HepG2 (cell line): ENCODE measurements at regions not wholly inside any gene's neighbourhood (a gene's known extent, or its start where the extent isn't known, plus 50 kb on each side); places are given as distances from the start of the nearest gene placed in this dataset.
A peak's percentile ranks its signal among the peaks of the same experiment; 100 is the strongest.

ENCODE experiments used
- CHD4 ChIP-seq: fragments of 200-600 bp; sonication (generic); IDR thresholded peaks from 2 replicates; pipeline ENCODE4 v1.7.0; 2017; ENCODE audit warnings: mild to moderate bottlenecking, low read length, borderline replicate concordance
- HNF4G ChIP-seq, 2 experiments: sonication (generic) in 1 of 2; formaldehyde crosslinking in 1 of 2; IDR thresholded peaks; 2 replicates each; pipeline versions ENCODE4 v1.4.0 to v1.6.1; 2011 to 2020; ENCODE audit warnings: borderline replicate concordance in 2 of 2, low read depth in 2 of 2, mild to moderate bottlenecking in 2 of 2, low read length in 1 of 2, missing genetic modification reagents in 1 of 2, moderate library complexity in 1 of 2
- KLF6 ChIP-seq: IDR thresholded peaks from 2 replicates; pipeline ENCODE4 v1.8.0; 2016; ENCODE audit warnings: missing biosample characterization, missing genetic modification reagents
- NFE2 ChIP-seq: sonication (generic); formaldehyde crosslinking; IDR thresholded peaks from 2 replicates; pipeline ENCODE4 v1.4.0; 2020; ENCODE audit warnings: missing genetic modification reagents
- RBFOX2 ChIP-seq: fragments of 200-400 bp; formaldehyde crosslinking; IDR thresholded peaks from 2 replicates; pipeline ENCODE4 v1.6.1; 2017; ENCODE audit warnings: low read depth, mild to moderate bottlenecking, low read length
- SALL2 ChIP-seq: sonication (generic); formaldehyde crosslinking; IDR thresholded peaks from 2 replicates; pipeline ENCODE4 v1.8.1; 2023; ENCODE audit warnings: mild to moderate bottlenecking, missing genetic modification reagents, inconsistent platforms
- SAP130 ChIP-seq: IDR thresholded peaks from 2 replicates; pipeline ENCODE4 v1.6.1; 2016; ENCODE audit warnings: low read depth
- WIZ ChIP-seq: sonication (generic); formaldehyde crosslinking; IDR thresholded peaks from 2 replicates; pipeline ENCODE4 v1.5.1; 2020; ENCODE audit warnings: mild to moderate bottlenecking, missing genetic modification reagents
- ZBTB33 ChIP-seq: sonication (generic); formaldehyde crosslinking; IDR thresholded peaks from 2 replicates; pipeline ENCODE4 v1.4.0; 2020; ENCODE audit warnings: missing genetic modification reagents
- ZFP90 ChIP-seq: sonication (generic); formaldehyde crosslinking; IDR thresholded peaks from 2 replicates; pipeline ENCODE4 v1.8.0; 2022; ENCODE audit warnings: missing genetic modification reagents, mild to moderate bottlenecking, inconsistent platforms, borderline replicate concordance
- ZFYVE20 ChIP-seq: sonication (generic); formaldehyde crosslinking; IDR thresholded peaks from 2 replicates; pipeline ENCODE4 v1.8.0; 2023; ENCODE audit warnings: low read depth, mild to moderate bottlenecking, moderate library complexity, missing genetic modification reagents, borderline replicate concordance
- ZNF251 ChIP-seq: sonication (generic); formaldehyde crosslinking; IDR thresholded peaks from 2 replicates; pipeline ENCODE4 v1.9.0; 2021; ENCODE audit warnings: mild to moderate bottlenecking, missing genetic modification reagents
- ZNF256 ChIP-seq: sonication (generic); formaldehyde crosslinking; conservative IDR thresholded peaks from 2 replicates; pipeline ENCODE4 v1.4.0; 2020; ENCODE audit warnings: missing genetic modification reagents
- ZNF335 ChIP-seq: sonication (generic); formaldehyde crosslinking; IDR thresholded peaks from 2 replicates; pipeline ENCODE4 v1.4.0; 2020; ENCODE audit warnings: missing genetic modification reagents
- ZNF367 ChIP-seq: sonication (generic); formaldehyde crosslinking; IDR thresholded peaks from 2 replicates; pipeline ENCODE4 v1.4.0; 2020; ENCODE audit warnings: missing genetic modification reagents, borderline replicate concordance
- ZNF547 ChIP-seq: sonication (generic); formaldehyde crosslinking; IDR thresholded peaks from 2 replicates; pipeline ENCODE4 v1.5.1; 2020; ENCODE audit warnings: mild to moderate bottlenecking, missing genetic modification reagents
- TF ChIP-seq, protein P1 (sequence below): sonication (generic); formaldehyde crosslinking; IDR thresholded peaks from 2 replicates; pipeline ENCODE4 v1.8.1; 2023; ENCODE audit warnings: mild to moderate bottlenecking, moderate library complexity, missing genetic modification reagents
- TF ChIP-seq, protein P2 (sequence below): sonication (generic); formaldehyde crosslinking; conservative IDR thresholded peaks from 2 replicates; pipeline ENCODE4 v1.4.0; 2020; ENCODE audit warnings: missing genetic modification reagents
- TF ChIP-seq, protein P3 (sequence below): sonication (generic); formaldehyde crosslinking; IDR thresholded peaks from 2 replicates; pipeline ENCODE4 v1.9.0; 2021; ENCODE audit warnings: mild to moderate bottlenecking, missing genetic modification reagents

DNA sequence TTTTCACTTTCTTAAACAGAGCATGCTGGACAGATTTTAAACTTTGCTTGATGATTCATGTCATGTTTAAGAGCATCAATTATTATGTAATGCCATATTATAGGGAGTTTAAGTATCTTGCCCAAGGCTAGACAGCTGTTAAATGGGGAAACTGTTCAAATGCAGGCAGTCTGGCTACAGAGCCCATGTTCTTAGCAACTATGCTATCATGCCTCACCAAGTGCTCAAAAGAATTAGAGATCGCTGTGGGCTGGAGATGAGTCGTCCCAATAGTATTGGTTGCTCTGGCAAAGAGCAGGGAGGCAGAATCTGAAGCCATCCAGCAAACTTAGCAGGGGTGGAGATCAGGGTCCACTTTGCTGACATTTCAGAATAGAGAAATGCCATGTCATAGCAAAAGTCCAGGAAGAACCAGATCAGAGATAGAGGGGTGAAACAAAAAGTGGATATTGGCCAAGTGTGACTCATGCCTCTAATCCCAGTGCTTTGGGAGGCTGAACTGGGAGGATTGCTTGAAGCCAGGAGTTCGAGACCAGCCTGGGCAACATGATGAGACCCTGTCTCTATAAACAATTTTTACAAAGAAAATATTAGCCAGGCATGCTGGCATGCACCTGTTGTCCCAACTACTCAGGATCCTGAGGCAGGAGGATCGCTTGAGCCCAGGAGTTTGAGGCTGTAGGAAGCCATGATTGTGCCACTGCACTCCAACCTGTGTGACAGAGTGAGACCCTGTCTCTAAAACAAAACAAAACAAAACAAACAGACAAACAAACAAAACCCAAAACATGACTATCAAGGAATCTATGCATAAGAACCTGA, 57.8 kb downstream of the BAMBI start (continued):
- no peak for TF ChIP-seq ZNF547
- TF ChIP-seq CHD4, result peak; percentile 97
- TF ChIP-seq WIZ (CRISPR knock-in tag), result no peak
- no peak for TF ChIP-seq ZNF367
- TF ChIP-seq ZNF256 (CRISPR knock-in tag), result no peak
- TF ChIP-seq, protein P1, sequence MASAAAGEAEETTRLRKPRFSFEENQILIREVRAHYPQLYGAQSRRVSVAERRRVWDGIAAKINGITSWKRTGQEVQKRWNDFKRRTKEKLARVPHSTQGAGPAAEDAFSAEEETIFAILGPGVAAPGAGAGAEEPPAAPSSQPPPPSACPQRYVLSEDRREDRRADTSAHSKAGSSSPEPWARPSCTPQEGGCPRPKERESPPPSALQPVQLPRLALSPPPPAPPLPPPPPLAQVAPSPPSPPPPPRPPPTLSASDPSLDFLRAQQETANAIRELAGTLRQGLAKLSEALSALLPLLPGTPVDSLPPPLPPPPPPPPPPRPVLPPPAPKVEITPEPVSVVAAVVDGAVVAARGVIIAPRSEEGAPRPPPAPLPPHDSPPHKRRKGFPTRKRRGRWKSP (CRISPR knock-in tag), result no peak
- TF ChIP-seq, protein P2, sequence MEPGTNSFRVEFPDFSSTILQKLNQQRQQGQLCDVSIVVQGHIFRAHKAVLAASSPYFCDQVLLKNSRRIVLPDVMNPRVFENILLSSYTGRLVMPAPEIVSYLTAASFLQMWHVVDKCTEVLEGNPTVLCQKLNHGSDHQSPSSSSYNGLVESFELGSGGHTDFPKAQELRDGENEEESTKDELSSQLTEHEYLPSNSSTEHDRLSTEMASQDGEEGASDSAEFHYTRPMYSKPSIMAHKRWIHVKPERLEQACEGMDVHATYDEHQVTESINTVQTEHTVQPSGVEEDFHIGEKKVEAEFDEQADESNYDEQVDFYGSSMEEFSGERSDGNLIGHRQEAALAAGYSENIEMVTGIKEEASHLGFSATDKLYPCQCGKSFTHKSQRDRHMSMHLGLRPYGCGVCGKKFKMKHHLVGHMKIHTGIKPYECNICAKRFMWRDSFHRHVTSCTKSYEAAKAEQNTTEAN (CRISPR knock-in tag), result no peak
- peak; percentile 64 for TF ChIP-seq SAP130
- no peak for TF ChIP-seq ZNF335 (CRISPR knock-in tag)
- no peak for TF ChIP-seq ZBTB33 (CRISPR knock-in tag)
- TF ChIP-seq NFE2 (CRISPR knock-in tag), result peak; percentile 80
- TF ChIP-seq ZFYVE20, result no peak
- TF ChIP-seq ZNF251 (CRISPR knock-in tag), result no peak
- TF ChIP-seq HNF4G (IDR thresholded peaks at IDR 0.05; ENCODE audit: borderline replicate concordance, low read depth, low read length), result 0 out of 2 replicates have a peak, but pooled peaks have one; percentile 36
- TF ChIP-seq HNF4G (CRISPR knock-in tag; IDR thresholded peaks at IDR 0.05; ENCODE audit: borderline replicate concordance, low read depth), result no peak
- TF ChIP-seq ZFP90 (CRISPR knock-in tag), result no peak
- TF ChIP-seq RBFOX2, result no peak
- TF ChIP-seq KLF6, result no peak
- TF ChIP-seq SALL2 (CRISPR knock-in tag), result no peak
- TF ChIP-seq, protein P3, sequence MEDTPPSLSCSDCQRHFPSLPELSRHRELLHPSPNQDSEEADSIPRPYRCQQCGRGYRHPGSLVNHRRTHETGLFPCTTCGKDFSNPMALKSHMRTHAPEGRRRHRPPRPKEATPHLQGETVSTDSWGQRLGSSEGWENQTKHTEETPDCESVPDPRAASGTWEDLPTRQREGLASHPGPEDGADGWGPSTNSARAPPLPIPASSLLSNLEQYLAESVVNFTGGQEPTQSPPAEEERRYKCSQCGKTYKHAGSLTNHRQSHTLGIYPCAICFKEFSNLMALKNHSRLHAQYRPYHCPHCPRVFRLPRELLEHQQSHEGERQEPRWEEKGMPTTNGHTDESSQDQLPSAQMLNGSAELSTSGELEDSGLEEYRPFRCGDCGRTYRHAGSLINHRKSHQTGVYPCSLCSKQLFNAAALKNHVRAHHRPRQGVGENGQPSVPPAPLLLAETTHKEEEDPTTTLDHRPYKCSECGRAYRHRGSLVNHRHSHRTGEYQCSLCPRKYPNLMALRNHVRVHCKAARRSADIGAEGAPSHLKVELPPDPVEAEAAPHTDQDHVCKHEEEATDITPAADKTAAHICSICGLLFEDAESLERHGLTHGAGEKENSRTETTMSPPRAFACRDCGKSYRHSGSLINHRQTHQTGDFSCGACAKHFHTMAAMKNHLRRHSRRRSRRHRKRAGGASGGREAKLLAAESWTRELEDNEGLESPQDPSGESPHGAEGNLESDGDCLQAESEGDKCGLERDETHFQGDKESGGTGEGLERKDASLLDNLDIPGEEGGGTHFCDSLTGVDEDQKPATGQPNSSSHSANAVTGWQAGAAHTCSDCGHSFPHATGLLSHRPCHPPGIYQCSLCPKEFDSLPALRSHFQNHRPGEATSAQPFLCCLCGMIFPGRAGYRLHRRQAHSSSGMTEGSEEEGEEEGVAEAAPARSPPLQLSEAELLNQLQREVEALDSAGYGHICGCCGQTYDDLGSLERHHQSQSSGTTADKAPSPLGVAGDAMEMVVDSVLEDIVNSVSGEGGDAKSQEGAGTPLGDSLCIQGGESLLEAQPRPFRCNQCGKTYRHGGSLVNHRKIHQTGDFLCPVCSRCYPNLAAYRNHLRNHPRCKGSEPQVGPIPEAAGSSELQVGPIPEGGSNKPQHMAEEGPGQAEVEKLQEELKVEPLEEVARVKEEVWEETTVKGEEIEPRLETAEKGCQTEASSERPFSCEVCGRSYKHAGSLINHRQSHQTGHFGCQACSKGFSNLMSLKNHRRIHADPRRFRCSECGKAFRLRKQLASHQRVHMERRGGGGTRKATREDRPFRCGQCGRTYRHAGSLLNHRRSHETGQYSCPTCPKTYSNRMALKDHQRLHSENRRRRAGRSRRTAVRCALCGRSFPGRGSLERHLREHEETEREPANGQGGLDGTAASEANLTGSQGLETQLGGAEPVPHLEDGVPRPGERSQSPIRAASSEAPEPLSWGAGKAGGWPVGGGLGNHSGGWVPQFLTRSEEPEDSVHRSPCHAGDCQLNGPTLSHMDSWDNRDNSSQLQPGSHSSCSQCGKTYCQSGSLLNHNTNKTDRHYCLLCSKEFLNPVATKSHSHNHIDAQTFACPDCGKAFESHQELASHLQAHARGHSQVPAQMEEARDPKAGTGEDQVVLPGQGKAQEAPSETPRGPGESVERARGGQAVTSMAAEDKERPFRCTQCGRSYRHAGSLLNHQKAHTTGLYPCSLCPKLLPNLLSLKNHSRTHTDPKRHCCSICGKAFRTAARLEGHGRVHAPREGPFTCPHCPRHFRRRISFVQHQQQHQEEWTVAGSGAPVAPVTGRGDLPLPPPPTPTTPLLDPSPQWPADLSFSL (CRISPR knock-in tag), result no peak
